ENCODE measurements at regions not wholly inside any gene's neighbourhood (a gene's known extent, or its start where the extent isn't known, plus 50 kb on each side); places are given as distances from the start of the nearest gene placed in this dataset.
"Not testable (repeated sequence)": the region's sequence is repeated elsewhere in the genome, so short reads cannot be mapped to it uniquely, and the experiment has no call there.

DNA sequence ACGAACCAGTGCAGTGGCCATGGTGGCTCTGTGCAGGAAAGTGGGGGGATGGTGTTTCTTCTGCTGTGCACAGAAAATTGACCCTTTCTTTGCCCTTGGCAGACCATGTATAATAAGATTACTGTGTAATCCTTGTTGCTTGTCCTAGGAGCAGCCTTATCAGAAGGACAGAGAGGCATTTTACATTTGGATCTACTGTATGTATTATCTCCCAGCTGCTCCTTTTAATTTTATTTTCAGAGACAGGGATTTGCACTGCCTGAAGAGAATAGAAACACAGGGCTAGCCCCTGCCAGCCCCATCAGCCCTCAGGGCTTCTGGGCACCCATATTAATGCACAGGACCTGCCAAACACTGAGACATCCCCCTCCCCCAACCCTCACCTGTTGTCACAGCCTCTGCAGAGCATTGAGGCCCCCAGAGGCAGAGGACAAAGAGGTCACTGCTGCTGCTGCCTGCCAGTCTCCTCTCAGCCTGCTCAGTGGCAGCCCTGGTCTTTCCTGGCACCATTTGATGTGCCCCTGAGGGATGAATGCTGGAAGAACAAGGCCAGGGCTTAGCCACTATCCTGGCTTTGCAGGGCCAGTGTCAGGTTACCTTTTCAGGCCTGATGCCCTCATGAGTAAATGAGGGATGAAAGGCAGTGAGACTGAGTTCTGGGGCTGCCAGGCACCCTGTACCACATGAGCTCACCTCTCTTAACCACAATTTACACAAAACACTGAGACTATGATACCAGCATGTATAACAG, 533.4 kb downstream of the NTRK3 start:
- DNase-seq, result peak; percentile 43

DNA sequence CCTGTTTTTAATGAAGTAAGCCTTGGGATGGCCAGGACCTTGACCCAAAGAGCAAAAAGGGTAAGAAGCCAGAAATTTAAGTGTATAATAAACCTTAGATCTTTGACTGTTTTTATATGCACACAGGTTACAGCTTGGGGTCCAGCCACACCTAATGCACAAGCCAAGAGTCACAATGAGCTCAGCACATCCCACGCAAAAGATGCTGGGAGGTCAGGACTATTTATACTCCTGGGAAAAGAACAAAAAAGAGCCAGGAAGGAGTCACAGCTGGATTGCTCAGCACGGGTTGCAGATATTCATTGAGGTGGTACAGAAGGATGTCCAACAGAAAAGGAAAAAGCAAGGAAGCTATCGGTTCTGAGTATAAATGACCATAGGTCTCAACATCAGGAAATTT, 536.3 kb downstream of the NTRK3 start:
- DNase-seq, result no peak

DNA sequence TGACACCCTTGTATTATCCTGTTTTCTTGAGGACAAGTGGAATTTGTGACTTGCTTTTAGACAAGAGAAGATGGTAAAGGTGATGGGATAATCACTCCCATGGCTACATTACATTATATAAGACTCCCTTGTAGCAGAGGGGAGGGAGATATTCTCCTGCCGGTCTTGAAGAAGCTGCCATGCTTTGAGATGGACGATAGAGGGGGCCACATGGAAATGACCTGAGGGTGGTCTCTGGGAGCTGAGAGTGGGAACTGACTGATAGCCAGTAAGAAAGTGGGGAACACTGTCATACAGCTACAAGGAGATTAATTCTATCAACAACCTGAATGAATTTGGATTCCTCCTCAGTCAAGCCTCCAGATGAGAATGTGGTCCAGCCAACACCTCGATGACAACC, 540.1 kb downstream of the NTRK3 start:
- no peak for DNase-seq

DNA sequence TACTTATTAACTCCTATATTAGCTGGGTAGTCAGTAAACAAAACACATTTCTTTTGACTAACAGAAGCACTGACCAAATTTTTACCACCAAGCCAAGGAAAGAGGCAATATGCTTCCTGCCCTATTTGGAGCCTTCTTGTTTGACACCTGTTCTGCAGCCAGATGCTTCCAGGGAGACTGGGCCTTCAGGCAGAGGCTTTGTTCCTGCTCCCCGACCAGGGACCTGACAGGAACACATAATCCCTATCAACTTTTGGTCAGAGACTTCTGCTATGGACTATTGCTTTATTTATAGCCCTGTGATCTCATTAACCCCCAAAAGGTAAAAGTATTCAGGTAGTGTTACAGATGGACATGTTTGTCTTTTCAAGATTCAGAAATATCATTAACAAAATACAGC, 541.3 kb downstream of the NTRK3 start:
- DNase-seq, result no peak

DNA sequence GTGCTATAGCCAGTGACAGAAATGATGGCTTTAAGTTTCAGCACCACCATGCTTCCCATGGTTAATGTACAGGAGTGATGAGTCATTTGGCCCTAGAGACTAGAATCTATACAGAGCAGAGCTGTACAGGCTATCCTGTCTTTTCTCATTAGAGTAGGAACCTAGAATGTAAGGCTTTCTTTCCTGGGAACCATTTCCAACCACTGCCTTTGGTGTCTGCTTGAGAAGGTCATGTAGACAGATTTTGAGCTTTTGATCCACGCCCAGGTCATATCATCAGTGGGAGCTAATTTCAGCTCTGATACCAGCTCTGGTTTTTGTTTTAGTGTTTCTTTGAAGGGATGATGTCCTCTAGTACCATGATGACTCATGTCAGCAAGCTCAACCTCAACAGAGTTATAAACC, 543.1 kb downstream of the NTRK3 start:
- no peak for DNase-seq

DNA sequence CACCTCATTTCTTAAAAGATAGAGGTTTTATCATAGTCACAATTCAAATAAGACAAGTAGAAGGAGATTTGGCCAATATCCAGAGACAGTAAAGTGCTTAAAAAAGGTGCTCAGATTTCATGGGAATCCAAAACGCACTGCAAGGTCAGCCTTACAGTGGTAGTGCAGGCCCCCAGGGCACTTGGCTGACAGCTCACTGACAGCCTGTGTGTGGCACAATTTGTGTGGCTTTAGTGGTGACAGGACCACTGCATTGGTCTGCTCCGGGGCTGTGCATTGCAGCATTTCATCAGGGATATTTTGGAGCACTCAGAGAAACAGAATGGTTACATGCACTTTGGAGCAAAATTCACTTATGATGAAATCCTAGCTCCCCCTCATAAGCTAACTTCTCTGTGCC, 544.3 kb downstream of the NTRK3 start:
- DNase-seq, result no peak

DNA sequence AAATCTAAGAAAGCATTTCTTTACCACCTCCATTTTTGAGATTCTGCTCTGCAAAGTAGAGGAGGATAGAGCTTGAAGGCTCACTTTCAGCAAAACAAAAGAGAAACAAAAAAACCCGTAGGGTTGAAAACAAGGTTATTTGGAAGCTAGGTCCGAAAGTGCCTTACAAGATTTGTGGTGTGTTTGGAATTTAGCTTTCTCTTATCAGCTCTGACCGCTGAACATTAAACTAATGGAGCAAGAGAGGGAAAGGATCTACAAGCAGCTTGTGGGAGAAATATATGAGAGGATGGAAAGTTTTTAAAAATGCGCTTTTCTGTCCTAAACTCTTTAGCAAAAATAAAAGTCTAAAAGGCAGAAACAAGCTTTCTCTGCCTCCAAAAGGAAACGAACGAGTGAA, 545.5 kb downstream of the NTRK3 start:
- DNase-seq, result no peak

DNA sequence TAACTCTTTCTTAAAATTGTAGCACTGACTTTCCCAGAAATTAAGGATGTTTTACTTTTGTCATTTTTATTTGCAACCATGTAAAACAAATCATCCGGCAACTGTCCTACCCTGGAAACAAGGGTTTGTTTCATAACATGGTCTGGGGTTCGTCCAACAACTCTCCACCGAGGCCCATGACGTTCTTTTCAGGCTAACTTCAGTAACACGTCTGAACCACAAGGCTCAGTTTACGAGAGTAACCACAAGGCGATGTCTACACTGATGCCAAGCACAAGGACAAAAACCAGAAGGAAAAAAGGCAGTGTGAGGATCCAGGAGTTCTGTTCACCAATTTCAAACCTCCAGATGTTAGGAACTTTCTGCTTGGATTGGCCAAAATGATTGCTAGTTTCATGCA, 546.1 kb downstream of the NTRK3 start:
- no peak for DNase-seq

DNA sequence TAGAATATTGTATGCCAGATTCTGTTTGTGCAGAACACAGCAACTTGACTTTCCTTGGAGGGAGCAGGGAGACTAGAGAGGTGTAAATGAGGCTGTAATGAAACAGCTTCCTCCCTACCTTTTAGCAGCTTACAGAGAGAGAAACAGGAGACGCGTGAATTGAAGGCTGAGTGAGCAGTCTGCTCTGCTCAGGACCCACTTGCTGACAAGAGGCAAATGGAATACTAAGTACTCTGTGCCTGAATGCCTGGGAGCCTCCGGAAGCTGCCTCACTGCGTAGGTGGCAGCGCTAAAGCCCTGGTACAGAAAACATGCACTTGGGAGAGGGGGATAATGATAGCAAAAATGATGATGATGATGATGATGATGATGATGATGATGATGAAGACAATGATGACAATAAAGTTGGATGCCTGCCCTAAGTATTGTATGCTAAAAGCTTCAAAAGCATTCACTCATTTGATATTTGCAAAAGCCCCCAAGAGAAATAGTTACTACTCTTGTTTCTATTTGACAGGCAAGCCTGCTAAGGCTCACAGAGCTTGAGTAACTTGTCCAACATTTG, 548.9 kb downstream of the NTRK3 start:
- DNase-seq, result no peak

DNA sequence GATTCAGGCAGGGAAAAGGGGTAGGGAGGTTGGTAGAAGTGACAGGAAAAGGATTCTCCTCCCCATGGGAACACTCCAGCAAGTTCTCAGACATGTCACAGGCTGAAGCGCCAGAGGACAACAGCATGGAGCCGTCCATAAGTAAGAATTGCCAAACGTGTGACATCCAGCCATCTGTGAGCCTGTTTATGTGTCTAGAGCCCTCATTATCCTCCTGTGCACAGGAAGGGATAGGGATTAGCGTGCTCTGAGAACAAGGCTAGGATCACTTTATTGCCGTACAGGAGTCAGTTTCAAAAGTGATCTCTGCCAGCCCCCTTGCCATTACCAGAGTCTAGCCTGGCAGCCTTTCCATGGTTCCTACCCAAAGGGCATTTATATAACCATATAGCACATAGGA, 549.5 kb downstream of the NTRK3 start:
- DNase-seq, result no peak

DNA sequence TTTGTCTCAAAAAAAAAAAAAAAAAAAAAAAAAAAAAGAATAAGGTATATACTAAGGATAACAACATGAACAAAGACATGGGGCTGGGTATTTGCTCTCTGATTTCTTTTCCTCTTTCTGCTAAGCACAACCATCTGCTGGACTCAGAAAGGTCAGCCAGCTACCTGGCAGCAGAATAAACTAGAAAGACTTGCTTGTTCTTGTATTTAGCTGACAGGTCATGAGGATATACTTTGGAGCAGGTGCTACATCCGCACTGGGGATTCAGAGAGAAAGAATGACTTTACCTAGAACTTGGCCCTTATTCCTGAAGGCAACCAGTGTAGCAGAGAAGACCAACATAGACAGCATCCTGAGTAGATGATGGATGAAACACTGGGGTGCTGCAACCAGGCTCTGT, 550.5 kb downstream of the NTRK3 start:
- DNase-seq, result no peak

DNA sequence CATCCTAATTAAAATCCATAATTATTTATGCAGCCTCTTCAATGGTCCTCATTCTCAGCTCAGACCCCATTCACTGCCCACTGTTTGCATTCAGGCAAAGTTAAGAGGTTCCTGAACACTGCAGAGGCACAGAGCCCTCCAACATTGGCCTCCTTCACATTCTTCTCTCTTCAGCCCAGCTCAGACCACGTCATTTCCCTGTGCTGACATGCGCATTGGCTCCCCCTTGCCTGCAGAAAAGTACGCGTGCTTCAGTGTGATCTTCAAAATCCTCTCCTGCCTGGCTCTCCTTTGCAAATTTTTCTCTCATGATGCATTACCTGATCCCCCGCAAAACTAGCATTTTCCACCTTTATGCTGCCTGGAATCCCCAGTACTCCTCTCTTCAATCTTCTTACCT, 552.3 kb downstream of the NTRK3 start:
- no peak for DNase-seq

DNA sequence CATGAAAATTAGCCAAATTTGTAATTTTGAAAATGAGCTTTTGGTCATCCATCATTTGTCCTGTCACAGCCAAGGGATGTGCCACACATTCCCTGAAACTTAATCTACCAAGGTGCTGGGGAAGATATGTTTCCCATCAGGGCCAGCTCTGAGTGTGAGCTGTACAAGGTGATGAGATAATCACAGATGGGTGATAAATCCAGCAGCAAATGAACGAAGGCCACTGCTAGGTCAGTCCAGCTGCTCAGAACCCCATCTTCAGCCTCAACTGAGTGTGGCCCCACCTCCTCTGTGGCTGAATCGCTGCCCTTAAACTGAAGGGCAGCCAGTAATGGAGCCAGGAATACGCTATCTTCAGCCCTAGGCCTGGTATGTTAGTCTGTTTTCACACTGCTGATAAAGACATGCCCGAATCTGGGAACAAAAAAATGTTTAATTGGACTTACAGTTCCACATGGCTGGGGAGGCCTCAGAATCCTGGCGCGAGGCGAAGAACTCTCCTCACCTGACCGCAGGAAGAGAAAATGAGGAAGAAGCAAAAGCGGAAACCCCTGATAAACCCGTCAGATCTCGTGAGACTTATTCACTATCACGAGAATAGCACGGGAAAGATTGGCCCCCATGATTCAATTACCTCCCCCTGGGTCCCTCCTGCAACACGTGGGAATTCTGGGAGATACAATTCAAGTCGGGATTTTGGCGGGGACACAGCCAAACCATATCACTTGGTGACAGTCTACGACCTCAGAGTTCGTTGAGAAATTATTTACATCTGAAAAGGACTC, 553.0 kb downstream of the NTRK3 start:
- DNase-seq, result no peak

DNA sequence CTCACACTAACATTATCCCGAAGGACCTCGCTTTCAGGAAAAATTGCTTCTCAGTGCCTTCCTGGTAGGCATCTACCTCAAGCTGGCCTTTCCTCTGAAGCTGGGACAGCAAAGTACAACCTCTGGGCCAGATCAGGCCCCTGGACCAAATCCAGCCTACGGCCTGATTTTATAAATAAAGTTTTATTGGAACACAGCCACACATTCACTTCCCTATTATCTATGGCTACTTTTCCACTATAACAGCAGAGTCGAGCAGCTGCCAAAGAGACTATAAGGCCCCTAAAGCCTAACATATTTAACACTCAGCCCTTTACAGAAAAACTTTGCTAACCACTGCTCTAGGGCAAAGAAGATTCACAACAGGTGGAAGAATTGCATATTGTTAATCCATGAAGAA, 554.3 kb downstream of the NTRK3 start:
- no peak for DNase-seq

DNA sequence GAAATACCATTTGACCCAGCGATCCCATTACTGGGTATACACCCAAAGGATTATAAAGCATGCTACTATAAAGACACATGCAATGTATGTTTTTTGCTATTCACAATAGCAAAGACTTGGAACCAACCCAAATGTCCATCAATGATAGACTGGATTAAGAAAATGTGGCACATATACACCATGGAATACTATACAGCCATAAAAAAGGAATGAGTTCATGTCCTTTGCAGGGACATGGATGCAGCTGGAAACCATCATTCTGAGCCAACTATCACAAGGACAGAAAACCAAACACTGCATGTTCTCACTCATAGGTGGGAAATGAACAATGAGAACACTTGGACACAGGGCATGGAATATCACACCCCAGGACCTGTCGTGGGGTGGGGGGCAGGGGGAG, 558.1 kb downstream of the NTRK3 start:
- not testable (repeated sequence) for DNase-seq

DNA sequence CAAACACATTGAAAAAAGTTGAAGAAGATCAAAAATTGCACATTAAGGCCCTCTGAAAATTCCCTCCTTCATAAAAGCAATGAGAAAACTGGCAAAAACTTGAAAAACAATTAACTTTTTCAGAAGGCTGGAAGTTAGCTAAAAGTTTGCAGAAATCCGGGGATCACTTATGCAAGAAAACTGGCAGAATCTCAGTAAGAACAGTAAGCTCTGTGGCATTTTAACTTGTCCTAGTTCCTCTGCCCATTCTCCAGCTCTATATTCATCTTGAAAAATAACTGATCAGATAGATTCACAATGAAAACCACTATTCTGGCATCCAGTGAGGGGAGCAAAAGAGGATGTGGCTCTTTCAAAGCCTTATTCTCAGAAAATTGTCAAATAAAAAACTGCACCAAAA, 566.8 kb downstream of the NTRK3 start:
- DNase-seq, result no peak

DNA sequence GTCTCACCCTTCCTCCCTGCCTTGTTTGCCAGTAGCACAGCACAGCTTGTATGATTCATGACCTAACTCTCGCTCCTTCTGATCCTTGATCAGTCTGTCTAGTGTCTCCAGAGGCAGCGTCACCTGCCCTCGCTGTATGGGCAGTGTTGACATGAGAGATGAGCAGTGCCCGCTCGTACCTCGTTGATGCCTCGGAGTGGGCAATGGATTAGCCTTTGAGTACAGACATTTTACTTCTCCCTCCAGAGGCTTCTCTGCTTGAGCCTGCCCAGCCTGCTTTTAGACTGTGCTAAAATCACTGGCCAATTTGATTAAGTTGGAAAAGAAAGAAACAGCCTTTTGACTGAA, 569.0 kb downstream of the NTRK3 start:
- DNase-seq, result no peak

DNA sequence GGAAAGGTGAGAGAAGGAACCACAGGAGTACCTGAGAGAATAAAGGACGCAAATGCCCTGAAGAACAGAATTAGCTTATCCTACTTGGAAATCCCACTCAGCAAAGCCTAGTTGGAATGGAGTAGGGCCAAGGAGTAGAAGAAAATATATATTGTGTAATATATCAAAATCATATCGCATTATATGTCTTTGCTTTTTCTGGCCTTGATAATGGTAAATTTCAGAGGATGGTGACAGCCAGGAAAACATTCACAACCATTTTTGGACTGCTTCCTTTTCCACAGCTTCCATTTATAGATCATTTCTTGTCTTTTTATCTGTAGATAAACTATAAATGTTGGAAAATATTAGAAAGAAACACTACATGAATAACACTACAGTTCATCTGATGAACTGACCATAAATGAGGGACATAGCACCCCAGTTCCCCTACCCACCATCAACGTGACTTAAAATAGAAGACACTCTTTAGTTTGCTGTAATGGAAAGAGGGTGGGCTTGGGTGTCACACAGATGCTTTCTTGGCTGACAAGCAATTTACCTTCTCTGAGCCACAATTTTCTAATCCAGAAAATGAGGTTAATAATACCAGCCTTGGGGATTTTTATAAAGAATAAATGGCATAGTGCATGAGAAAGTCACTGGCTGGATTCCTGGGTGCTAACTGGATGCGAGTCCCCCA, 569.6 kb downstream of the NTRK3 start:
- DNase-seq, result no peak

DNA sequence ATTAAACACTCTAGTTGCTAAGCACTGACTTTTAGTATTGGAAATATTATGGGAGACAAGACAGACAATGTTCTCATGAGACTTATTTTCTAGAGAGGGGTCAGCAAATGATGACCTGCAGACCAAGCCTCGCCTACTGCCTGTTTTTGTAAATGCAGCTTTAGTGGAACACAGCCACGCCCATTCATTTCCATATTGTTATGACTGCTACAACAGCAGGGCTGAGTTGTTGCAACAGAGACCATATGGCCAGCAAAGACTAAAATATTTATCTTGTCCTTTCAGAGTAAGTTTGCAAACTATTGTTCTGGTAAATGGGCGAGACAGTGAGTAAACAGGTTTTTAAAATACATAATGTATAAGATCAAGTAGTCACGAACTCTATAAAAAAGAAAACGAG, 570.2 kb downstream of the NTRK3 start:
- DNase-seq, result no peak

DNA sequence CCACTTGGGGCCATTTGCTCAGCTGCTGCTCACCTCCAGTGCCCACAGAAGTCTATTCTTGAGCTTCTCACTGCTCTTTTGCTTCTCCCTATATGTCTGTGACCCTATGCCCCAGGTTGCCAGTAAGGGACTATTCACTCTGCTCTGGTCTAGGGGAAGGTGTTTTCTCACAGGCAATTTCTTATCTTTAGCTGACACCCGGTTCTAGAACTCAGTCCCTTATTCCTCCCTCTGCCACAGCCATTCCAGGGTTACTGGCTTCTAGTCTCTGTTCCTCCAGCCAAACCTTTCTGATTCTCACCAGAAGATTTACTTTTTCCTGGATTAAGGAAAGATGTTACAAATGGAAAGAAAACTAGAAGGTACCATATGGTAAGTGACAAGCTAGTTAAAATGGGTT, 574.0 kb downstream of the NTRK3 start:
- DNase-seq, result no peak

DNA sequence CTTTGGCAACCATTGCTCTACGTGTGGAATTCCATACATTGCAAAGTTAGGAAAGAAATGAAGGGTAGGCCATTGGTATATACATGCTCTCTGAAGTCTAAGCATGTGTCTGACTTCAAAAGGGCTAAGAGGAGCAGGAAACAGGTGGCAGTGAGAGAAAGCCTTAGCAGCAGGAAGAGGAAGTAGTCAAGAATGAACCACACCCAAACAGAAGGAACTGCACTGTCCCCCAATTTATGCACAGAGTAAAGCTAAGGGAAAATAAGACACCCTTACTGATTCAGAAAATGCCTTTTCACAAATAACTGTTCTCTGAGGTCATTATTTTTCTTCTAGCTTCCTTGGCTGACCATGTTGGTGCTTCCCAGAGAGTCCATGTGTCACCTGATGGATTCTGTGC, 575.4 kb downstream of the NTRK3 start:
- no peak for DNase-seq

DNA sequence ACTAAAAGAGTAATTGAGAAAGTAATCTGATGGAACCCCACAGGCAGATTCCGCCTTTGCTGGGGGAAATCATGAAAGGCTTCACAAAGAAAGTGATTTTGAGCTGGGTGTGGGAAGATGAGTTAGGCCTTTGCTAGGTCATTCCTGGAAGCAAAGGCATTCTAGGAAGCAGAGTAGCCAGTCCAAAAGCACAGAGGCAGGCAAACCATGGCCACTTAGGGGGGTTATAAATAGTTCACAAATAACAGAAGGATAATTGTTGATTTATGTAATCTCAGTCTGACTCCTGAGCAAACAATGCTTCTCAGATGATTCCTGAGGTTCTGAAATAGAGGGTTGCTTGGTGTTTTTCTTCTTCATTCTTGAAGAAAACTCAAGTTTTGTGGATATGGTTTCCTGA, 576.3 kb downstream of the NTRK3 start:
- DNase-seq, result no peak

DNA sequence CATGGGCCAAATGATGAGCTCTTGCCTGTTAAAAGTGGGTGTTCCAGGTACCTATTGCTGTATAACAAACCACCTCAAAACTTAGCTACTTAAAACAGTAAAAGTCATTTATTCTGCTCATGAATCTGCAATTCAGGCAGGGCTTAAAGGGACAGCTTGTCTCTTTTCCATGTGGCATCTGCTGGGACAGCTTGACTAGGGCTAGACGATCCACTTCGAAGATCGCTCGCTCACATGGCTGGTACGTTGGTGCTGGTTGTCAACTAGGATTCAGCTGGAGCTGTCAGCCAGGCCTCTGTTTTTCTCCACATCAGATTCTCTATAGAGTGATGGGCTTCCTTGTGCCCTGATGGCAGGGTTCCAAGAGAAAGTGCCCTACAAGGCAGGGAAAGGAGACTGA, 581.3 kb downstream of the NTRK3 start:
- DNase-seq, result no peak
